ENCODE measurements at regions not wholly inside any gene's neighbourhood (a gene's known extent, or its start where the extent isn't known, plus 50 kb on each side); places are given as distances from the start of the nearest gene placed in this dataset.

DNA sequence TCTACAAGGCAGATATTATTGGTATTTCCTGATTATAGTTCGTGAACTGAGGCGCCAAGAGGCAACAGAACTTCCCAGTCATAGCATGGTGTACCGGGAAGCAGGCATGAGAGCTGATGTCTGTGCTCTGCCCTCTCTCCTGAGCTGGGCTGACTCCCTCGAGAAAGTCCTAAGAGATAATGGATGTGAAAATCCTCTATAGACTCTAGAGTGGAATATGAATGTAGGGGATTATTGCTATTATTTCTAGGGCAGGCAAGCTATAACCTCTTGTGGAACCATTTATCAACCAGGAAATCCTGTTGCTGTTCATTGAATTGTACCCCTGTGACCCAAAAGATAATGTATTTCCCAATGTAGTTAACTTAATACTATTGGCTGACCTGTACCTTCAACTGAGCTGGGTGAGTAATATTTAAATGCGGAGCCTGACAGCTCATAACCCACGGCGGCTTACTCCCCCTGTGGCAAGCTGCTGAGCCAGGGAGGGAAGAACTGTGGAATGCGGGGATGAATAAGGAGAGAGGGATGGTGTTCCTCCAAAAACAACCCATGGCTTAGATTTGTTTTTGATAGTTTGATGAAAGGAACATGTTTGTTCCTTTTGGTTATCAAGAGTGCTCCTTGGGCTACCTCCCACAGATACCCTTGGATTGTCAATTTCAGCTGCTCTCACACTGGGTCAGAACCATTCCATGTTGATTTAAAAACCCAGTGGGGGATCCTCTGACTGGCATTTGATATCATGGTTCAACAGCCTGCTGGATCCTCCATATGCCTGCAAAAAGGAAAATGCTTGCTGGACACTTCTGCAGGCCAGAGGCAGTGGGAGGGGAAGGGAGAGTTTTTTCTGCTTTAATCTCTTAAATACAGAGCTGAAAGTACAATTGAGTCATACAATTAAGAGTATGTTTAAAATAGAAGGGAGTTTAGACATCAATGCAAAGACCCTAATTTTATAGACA, 339.0 kb upstream of the BOD1L1 start:
- H2AFZ ChIP-seq (ENCODE audit: low read length), result no peak overlapping the region
- DNase-seq, result no peak
- H3K4me2 ChIP-seq (ENCODE audit: low read depth, low read length), result no peak overlapping the region
- no peak overlapping the region for H3K4me3 ChIP-seq (ENCODE audit: low read length)
- TF ChIP-seq EZH2 (optimal IDR thresholded peaks at IDR 0.05; ENCODE audit: low read depth, low read length) (no peak), EZH2phosphoT487 (IDR thresholded peaks at IDR 0.05; ENCODE audit: low read length) (no peak)
- TF ChIP-seq, protein P1, sequence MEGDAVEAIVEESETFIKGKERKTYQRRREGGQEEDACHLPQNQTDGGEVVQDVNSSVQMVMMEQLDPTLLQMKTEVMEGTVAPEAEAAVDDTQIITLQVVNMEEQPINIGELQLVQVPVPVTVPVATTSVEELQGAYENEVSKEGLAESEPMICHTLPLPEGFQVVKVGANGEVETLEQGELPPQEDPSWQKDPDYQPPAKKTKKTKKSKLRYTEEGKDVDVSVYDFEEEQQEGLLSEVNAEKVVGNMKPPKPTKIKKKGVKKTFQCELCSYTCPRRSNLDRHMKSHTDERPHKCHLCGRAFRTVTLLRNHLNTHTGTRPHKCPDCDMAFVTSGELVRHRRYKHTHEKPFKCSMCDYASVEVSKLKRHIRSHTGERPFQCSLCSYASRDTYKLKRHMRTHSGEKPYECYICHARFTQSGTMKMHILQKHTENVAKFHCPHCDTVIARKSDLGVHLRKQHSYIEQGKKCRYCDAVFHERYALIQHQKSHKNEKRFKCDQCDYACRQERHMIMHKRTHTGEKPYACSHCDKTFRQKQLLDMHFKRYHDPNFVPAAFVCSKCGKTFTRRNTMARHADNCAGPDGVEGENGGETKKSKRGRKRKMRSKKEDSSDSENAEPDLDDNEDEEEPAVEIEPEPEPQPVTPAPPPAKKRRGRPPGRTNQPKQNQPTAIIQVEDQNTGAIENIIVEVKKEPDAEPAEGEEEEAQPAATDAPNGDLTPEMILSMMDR (IDR thresholded peaks at IDR 0.05; ENCODE audit: low read length), result no peak
- H3K36me3 ChIP-seq (replicated peaks; ENCODE audit: insufficient read depth, low read length), result no peaks in the 10 kb centered on the region
- H3K4me1 ChIP-seq (ENCODE audit: low read length), result no peaks in the 10 kb centered on the region
- H3K27me3 ChIP-seq (replicated peaks; ENCODE audit: insufficient read depth, low read length), result no peaks in the 10 kb centered on the region
- H4K20me1 ChIP-seq (ENCODE audit: insufficient read depth, low read length), result no peaks in the 10 kb centered on the region
- no peaks in the 10 kb centered on the region for H3K9me2 ChIP-seq (replicated peaks; ENCODE audit: insufficient read depth, low read length)
- no peak overlapping the region for H3K27ac ChIP-seq (ENCODE audit: low read length)
- H3K79me2 ChIP-seq (ENCODE audit: low read length), result no peaks in the 10 kb centered on the region
- H3F3A ChIP-seq (ENCODE audit: insufficient read depth, low read length), result no peaks in the 10 kb centered on the region
- H3K9me3 ChIP-seq (replicated peaks; ENCODE audit: insufficient read depth, low read length), result no peaks in the 10 kb centered on the region
- H3K9ac ChIP-seq (ENCODE audit: low read length), result no peak overlapping the region

DNA sequence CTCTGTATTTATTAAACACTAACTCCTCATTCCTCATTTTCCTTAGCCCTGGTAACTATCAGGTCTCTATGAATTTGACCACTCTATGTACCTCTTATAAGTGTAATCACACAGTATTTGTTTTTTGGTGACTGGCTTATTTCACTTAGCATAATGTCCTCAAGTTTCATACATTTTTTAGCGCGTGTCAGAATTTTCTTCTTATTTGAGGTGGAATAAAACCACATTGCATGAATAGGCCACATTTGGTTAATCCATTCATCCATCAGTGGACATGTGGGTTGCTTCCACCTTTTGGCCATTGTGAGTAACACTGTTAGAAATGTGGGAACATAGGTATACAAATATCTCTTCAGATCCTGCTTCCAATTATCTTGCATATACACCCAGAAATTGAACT, 341.2 kb upstream of the BOD1L1 start:
- no peak overlapping the region for H3K9ac ChIP-seq (ENCODE audit: low read length)
- no peaks in the 10 kb centered on the region for H3F3A ChIP-seq (ENCODE audit: insufficient read depth, low read length)
- H3K27ac ChIP-seq (ENCODE audit: low read length), result no peak overlapping the region
- TF ChIP-seq EZH2 (optimal IDR thresholded peaks at IDR 0.05; ENCODE audit: low read depth, low read length) (no peak), EZH2phosphoT487 (IDR thresholded peaks at IDR 0.05; ENCODE audit: low read length) (no peak)
- TF ChIP-seq, protein P1 (IDR thresholded peaks at IDR 0.05; ENCODE audit: low read length), result no peak
- no peaks in the 10 kb centered on the region for H3K79me2 ChIP-seq (ENCODE audit: low read length)
- no peaks in the 10 kb centered on the region for H3K4me1 ChIP-seq (ENCODE audit: low read length)
- no peak overlapping the region for H2AFZ ChIP-seq (ENCODE audit: low read length)
- H3K4me2 ChIP-seq (ENCODE audit: low read depth, low read length), result no peak overlapping the region
- DNase-seq, result no peak
- no peaks in the 10 kb centered on the region for H4K20me1 ChIP-seq (ENCODE audit: insufficient read depth, low read length)
- H3K27me3 ChIP-seq (replicated peaks; ENCODE audit: insufficient read depth, low read length), result no peaks in the 10 kb centered on the region
- no peaks in the 10 kb centered on the region for H3K36me3 ChIP-seq (replicated peaks; ENCODE audit: insufficient read depth, low read length)
- H3K9me3 ChIP-seq (replicated peaks; ENCODE audit: insufficient read depth, low read length), result no peaks in the 10 kb centered on the region
- no peaks in the 10 kb centered on the region for H3K9me2 ChIP-seq (replicated peaks; ENCODE audit: insufficient read depth, low read length)
- H3K4me3 ChIP-seq (ENCODE audit: low read length), result no peak overlapping the region

DNA sequence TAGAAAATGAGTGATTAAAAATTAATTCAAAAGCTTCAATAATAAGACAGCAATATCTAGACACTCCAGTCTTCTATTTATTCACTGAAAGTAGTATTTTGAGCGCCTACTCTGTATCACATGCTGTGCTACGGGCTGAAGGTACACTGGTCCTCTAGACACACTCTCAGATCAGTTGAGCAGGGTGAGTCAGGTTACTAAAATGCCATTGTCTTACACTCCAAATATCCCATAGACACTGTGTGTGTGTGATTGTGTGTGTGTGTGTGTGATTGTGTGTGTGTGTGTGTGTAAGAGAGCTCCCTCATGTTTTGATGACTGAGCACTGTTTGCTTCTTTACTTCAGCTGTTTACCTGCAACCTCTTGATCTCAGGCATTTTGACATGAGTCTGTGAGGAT, 342.8 kb upstream of the BOD1L1 start:
- no peaks in the 10 kb centered on the region for H3F3A ChIP-seq (ENCODE audit: insufficient read depth, low read length)

More for the DNA sequence above, 342.8 kb upstream of the BOD1L1 start:
- no peaks in the 10 kb centered on the region for H3K9me3 ChIP-seq (replicated peaks; ENCODE audit: insufficient read depth, low read length)
- no peak for DNase-seq
- H4K20me1 ChIP-seq (ENCODE audit: insufficient read depth, low read length), result no peaks in the 10 kb centered on the region
- no peaks in the 10 kb centered on the region for H3K79me2 ChIP-seq (ENCODE audit: low read length)
- H3K9me2 ChIP-seq (replicated peaks; ENCODE audit: insufficient read depth, low read length), result no peaks in the 10 kb centered on the region
- H3K27me3 ChIP-seq (replicated peaks; ENCODE audit: insufficient read depth, low read length), result no peaks in the 10 kb centered on the region
- no peak overlapping the region for H3K4me3 ChIP-seq (ENCODE audit: low read length)
- H3K27ac ChIP-seq (ENCODE audit: low read length), result no peak overlapping the region
- no peaks in the 10 kb centered on the region for H3K36me3 ChIP-seq (replicated peaks; ENCODE audit: insufficient read depth, low read length)
- TF ChIP-seq EZH2phosphoT487 (IDR thresholded peaks at IDR 0.05; ENCODE audit: low read length) (no peak), EZH2 (optimal IDR thresholded peaks at IDR 0.05; ENCODE audit: low read depth, low read length) (no peak)
- TF ChIP-seq, protein P1 (IDR thresholded peaks at IDR 0.05; ENCODE audit: low read length), result no peak
- no peak overlapping the region for H3K9ac ChIP-seq (ENCODE audit: low read length)
- no peak overlapping the region for H3K4me2 ChIP-seq (ENCODE audit: low read depth, low read length)
- H3K4me1 ChIP-seq (ENCODE audit: low read length), result no peaks in the 10 kb centered on the region
- no peak overlapping the region for H2AFZ ChIP-seq (ENCODE audit: low read length)

Measured in MM.1S (cell line).